LoVo (cell line): ENCODE measurements at regions not wholly inside any gene's neighbourhood (a gene's known extent, or its start where the extent isn't known, plus 50 kb on each side); places are given as distances from the start of the nearest gene placed in this dataset.
"Not testable (repeated sequence)": the region's sequence is repeated elsewhere in the genome, so short reads cannot be mapped to it uniquely, and the experiment has no call there.

ENCODE experiments used
- DNase-seq: peaks from one replicate; pipeline ENCODE4 v3.0.0-alpha.2; 2016; ENCODE audit warnings: low spot score

DNA sequence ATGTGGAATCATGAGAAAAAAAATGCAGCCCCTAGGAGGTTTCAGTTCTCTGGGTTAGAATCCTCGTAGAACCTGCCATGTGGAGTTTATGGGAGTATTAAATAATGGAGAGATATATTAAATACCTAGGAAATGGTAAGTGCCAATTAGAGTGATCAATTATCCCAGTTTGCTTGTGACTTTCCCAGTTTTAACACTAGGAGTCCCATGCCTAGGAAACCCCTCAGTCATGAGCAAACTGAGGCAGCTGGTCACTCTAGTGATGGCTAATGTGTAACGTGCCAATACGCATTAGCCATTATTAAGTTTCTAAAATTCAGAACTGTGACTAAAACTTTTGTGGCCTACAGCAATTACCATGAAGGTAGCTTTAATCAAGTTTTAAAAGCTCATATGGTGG lies 720.6 kb downstream of the TAF11L14 start:
- no peak for DNase-seq

GRCh38 chr5:18357486-18357885 lies 723.2 kb downstream of the TAF11L14 start:
- DNase-seq = no peak

DNA sequence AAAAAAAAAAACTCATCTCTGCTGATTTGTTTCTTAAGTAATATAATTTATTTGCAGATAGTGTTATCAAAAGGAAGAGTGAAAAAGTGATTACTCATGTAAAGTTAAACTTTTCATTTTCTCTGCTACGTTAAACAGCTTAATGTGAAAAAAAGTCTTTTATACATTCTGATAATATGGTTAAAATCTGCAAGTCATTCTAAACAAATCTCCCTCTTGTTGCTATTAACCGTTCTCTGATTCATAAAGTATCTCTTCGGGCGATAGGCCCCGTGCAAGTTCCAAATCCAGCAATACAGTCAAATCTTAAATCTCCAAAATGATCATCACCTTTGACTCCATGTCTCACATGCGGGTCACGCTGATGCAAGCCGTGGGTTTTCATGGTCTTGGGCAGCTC lies 732.0 kb downstream of the TAF11L14 start:
- no peak for DNase-seq

GRCh38 chr5:18370531-18370930 lies 736.3 kb downstream of the TAF11L14 start:
- DNase-seq = no peak

GRCh38 chr5:18375641-18376040 lies 741.4 kb downstream of the TAF11L14 start:
- DNase-seq = no peak

DNA sequence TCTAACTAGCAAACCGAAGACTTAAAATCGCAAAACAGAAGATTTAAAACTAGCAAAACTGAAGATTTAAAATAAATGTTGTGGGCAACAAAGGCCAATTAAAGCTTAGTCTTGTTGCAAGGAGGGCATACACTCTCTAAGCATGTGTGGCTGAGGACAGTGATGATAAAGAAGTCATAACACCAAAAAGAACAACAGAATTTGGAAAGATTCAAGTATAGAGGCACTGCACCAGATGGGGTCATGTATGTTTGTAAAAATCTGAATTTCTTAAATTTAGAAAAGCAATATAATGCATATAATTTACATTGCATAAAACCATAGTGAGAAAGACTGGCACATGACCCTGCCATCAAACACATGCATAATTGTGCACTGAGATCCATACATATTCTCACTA lies 743.8 kb downstream of the TAF11L14 start:
- no peak for DNase-seq

DNA sequence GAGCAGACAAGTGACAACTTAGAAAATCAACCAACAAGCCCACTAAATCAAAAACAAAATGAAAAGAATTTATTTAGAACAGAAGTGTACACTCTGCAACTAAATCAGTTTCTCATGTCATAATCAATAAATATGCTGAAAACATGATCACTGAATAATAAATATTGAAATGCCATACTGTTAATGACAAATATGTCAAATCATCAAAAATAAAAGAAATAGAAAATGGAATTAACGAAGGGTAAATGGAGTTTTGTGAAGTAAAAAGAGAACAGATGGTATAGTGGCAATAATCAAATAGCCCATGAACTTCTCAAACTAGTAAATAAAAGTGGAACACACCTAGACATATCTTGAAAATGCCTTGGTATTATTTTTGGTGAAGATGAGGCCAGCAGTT lies 744.9 kb downstream of the TAF11L14 start:
- no peak for DNase-seq

DNA sequence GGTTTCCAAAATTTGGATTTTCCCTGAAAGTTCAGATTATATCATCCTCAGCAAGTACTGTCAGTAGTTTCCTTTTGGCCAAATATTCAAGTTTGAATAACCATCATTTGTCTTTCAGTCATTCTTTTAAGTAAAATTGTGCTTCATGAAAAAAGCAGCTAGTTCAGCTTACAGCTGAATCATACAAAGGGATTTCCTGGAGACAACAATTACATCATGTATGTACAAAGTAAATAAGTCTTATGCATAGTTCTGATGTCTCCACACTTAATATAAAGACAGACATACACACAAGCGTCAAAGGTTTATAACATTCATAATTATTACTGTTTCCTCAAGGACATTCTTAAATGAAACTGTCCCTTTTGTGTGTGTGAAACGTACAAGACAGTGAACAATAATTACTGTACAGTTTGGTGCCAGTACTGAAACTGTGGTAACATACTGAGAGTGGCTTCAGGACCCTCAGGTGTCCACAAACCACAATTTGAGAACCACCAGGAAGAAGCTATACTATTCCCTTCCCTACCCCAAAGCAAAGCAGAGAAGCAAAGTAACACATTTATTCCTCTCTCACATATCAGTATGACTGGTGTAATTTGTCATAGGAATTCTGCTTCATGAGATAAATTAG lies 746.6 kb downstream of the TAF11L14 start:
- no peak for DNase-seq

DNA sequence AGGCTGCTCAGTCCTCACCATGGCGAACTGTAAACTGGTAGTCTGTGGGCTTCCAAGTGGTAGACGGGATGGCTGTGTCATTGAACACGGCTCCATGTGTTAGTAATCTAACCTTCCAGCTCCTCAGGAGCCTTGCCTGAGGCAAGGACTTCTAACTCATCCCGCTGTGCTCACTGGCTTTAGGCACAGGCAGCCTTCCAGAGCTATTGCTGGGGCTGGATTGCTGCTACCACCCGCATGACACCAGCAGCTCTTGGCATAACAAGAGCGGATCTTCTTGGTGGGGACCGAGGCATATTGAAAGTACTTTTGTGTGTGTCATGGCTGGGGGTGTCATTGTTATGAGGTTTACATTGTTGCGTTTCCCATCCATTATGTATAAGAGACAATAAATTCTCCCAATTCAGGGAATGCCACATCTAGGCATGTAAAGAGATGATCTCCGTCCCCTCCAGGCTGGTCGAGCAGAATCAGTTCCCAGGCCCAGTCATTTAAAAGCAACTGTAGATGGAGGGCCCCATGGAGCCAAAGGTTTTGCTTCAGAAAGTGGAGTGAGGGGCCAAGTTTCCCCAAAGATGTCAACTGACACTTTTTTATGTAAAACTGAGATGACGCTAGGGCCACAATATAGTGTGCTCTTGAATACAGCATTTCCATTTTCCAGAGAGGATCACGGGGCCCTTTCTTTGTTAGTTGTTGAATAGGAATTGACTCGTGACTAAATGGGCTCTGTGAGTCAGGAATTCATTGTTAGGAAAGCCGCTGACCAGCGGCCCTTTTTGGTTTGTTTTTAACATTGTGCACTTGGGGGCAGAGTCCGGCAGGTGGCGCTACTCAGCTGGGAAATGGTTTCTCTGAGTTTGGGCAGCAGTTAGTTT lies 759.5 kb downstream of the TAF11L14 start:
- peak; percentile 52 for DNase-seq

DNA sequence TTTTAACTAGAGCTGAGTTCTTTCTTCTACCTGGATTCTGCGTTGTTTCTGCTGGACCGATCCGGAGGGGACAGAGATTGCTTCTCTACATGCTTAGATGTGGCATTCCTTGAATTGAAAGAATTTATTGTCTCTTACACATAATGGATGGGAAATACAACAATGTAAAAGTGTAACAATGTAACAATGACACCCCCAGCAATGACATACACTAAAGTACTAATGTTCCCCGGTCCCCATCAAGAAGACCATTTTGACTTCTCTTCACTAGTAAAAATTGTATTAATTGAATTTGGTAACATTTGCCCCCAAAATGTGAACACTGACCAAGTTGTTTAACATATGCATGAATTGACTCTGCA lies 760.2 kb downstream of the TAF11L14 start:
- no peak for DNase-seq

DNA sequence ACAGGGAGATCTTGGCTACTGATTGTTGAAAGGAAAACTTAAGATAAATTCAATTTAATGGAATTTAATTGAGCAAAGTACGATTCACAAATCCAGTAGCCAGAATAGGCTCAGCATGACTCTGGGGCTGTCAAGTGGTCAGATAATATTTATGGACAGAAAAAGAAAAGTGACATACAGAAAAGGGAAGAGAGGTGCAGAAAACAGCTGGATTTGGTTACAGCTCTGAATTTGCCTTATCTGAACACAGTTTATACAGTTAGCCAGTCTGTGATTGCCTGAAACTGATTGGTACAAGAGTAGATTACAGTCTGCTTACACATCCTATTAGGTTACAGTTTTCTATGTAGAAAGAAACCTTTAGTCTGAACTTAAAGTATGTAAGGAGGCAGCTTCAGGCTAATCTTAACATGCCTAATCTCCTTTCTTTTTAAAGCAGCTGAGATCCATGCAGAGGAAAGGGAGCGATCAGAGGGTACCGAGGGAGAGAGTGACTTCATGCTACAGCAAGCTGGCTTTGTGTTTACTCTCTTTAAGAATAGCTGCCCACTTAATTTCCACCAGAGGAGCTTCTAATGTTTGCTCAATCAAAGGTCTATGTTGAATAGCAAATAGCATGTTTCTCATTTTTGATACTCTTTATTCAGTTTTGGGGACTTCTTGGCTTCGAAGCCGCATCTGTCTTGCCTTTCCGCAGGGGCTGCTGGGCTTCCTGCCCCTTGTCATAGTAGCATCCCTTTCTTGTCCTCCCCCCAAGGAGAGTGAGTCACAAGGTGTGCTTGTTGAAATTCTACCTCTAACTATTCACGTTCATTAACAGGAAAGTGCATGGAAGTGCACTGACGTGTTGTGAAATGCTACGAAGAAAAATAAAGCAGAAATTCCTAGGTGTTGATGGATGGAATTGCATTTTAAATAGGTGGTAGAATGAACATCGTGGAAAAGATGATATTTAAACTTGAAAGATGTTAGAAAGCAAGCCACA lies 761.2 kb downstream of the TAF11L14 start:
- DNase-seq = no peak

GRCh38 chr5:18397371-18397770 lies 763.1 kb downstream of the TAF11L14 start:
- no peak for DNase-seq

DNA sequence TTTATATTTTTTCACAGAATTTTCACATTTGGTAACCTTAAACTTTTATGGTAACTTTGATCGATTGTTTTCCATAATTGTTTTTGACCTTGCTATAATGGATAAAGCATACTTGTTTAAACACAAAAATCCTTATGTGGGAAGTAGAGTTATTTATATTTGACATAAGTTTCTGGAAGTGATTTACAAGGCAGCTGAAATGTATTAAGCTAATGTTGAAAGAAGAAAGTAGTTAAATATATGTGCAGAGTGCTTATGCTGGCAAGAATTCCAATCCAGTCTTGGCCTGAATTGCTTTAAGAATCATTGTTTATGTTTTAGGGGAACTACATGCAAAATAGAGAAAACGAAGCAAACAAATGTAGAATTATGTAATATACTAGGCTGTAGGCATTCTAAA lies 763.6 kb downstream of the TAF11L14 start:
- DNase-seq = no peak

DNA sequence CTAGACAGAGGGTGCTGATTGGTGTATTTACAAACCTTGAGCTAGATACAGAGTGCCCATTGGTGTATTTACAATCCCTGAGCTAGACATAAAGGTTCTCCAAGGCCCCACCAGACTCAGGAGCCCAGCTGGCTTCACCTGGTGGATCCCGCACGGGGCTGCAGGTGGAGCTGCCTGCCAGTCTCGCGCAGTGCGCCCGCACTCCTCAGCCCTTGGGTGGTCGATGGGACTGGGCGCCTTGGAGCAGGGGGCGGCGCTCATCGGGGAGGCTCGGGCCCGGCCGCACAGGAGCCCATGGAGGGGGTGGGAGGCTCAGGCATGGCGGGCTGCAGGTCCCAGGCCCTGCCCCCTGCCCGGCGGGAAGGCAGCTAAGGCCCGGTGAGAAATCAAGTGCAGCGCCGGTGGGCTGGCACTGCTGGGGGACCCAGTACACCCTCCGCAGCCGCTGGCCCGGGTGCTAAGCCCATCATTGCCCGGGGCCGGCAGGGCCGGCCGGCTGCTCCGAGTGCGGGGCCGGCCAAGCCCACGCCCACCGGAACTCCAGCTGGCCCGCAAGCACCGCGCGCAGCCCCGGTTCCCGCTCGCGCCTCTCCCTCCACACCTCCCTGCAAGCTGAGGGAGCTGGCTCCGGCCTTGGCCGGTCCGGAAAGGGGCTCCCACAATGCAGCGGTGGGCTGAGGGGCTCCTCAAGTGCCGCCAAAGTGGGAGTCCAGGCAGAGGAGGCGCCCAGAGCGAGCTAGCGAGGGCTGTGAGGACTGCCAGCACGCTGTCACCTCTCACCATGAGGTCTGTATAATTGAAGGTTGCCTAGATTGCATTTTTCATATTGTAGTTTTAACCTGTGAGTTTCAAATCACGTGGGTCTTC lies 765.4 kb downstream of the TAF11L14 start:
- not testable (repeated sequence) for DNase-seq

DNA sequence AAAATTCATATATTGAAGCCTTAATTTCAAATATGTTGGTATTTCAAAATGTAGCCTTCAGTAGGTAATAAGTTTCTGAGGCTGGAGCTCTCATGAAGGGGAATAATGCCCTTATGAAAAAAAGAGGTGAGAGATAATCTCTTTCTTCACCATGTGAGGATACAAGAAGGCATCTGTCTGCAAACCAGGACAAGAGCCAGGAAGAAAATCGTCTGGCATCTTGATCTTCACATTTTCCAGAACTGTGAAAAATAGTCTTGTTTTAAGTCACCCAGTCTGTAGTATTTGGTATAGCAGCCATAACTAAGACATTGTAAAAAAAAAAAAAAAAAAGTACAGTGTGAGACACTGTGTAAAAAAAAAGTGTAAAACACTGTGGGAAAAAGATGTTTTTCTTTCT lies 768.9 kb downstream of the TAF11L14 start:
- DNase-seq = no peak

- DNase-seq = no peak
Measured at GRCh38 chr5:18403941-18404438, 769.7 kb downstream of the TAF11L14 start.

DNA sequence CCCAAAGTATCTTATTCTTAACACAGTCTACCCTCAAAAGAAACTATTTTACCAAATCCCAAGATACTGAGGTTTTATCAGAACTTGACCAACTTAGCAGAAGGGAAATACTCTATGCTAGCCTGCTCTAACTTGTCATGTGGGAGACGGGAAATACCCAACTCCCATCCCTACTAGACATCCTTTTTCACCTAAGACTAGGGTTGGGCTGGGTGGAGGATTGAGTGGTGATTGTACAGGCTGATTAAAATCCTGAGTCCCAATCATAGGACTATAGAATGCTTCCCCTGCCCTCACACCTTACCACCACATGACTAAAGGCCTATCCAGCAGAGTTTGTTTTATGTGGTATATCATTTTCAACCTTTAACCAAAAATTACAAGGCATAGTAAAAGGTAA lies 786.5 kb downstream of the TAF11L14 start:
- DNase-seq = no peak

DNA sequence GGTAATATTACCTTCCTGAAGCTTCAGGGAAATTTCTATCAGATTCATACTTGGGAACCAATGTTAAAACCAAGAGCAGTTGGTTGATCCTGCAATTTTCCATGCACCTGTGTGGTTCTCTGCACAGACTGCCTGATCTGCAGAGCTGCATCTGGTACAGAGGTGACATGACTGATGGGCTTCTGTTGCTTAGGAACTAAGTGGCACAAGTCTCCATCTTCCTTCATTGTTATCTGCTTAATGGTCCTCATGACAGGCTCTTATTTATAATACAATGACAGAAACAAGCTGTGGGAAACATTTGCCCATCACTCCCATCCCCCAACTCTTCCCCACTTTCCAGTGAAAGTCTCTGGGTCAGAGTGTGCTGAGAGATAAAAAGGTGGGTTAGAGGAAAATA lies 799.1 kb downstream of the TAF11L14 start:
- DNase-seq = no peak

DNA sequence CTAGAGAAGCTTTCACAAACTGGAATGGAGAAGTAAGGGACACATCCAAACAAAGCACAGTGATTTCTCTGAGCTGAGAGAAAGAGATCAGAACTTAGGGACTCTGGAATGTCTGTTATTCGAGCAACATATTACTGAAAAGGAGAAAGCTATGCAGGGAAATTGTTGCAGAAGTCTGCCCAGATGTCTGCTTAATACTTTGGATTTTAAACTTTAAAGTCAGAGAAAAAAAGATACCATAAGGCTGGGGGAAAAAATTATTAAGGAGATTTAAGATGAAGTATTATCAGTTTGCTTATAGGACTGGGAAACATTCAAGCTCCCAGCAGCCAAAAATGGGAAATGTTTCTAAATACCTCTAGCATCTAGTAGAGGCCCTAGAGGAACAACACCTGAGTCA lies 803.9 kb downstream of the TAF11L14 start:
- DNase-seq = no peak

GRCh38 chr5:18455521-18455920 lies 821.3 kb downstream of the TAF11L14 start:
- DNase-seq = no peak

GRCh38 chr5:18457255-18457654 lies 823.0 kb downstream of the TAF11L14 start:
- no peak for DNase-seq
